ENCODE measurements at regions not wholly inside any gene's neighbourhood (a gene's known extent, or its start where the extent isn't known, plus 50 kb on each side); places are given as distances from the start of the nearest gene placed in this dataset.

DNA sequence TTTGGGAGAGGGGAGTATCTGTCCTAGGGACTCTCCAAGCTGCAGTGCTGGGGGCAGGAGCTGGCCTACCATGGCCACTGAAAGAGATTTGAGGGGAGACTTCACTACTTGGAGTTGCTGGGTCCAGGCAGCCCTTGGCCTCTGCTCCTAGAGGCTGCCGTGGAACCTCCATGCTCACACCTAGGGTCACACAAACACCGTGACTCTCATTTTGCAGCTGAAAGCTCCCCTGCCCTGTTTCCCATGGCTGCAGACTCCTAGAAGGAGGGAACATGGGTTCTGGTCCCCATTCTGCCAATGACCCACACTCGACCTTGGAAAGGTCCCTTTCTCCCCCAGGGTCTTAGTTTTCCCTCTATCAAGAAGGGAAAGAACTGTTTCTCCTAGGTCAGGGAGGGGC lies 147.1 kb upstream of the PPP1R26 start:
- Histone ChIP-seq H3K4me1 (no peaks in the 10 kb centered on the region), H3K27ac (no peak overlapping the region), H3K27me3 (no peaks in the 10 kb centered on the region), H3K36me3 (no peaks in the 10 kb centered on the region), H3K9me3 (peaks cover 0 to 11% (median 0%) of the 10 kb centered on the region in 4 donors), H3K4me3 (no peak overlapping the region)
- TF ChIP-seq, protein P1, sequence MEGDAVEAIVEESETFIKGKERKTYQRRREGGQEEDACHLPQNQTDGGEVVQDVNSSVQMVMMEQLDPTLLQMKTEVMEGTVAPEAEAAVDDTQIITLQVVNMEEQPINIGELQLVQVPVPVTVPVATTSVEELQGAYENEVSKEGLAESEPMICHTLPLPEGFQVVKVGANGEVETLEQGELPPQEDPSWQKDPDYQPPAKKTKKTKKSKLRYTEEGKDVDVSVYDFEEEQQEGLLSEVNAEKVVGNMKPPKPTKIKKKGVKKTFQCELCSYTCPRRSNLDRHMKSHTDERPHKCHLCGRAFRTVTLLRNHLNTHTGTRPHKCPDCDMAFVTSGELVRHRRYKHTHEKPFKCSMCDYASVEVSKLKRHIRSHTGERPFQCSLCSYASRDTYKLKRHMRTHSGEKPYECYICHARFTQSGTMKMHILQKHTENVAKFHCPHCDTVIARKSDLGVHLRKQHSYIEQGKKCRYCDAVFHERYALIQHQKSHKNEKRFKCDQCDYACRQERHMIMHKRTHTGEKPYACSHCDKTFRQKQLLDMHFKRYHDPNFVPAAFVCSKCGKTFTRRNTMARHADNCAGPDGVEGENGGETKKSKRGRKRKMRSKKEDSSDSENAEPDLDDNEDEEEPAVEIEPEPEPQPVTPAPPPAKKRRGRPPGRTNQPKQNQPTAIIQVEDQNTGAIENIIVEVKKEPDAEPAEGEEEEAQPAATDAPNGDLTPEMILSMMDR (IDR thresholded peaks at IDR 0.05), result no peak
- TF ChIP-seq POLR2A (IDR thresholded peaks at IDR 0.05), result no peak
- no peak for TF ChIP-seq EP300 (IDR thresholded peaks at IDR 0.05)
- whole genome bisulfite sequencing, 2 donors, result 63 to 65% methylated on average over 3 of the region's 3 CpGs
- no peak for DNase-seq (ENCODE audit: low spot score in 2 of 2)

DNA sequence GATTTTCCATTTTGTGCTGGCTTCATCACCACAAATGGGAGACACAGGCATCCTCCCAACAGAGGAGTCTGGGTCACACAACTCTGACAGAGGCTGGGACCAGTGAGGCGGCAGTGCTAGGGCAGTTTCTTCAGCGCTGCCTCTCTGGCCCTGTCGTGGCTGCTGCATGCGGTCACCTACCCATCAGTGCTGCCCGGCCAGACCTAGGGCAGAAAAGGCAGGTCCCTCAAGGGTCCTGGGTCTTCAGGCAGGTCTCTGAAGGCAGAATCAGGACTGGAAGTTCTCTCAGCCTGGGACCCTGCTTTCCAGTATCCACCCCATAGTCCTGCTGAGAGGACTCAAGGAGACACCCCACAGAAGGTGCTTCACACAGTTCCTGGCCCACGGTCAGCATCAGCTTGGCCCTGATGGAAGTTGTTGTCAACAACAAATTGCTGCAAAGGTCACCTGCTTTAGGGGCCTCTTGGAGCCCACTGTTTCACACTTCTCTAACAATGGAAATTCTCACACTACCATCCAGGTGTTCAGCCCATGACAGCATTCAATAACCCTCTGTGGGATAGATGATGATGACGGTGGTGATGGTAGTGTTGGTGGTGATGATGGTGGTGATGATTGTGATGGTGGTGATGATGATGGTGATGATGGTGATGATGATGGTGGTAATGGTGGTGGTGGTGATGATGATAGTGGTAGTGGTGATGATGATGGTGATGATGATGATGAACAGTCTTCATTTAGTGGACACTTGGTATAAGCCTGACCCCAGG lies 146.4 kb upstream of the PPP1R26 start:
- H3K36me3 ChIP-seq, result no peaks in the 10 kb centered on the region
- H3K27ac ChIP-seq, result no peak overlapping the region
- H3K27me3 ChIP-seq, result no peaks in the 10 kb centered on the region
- DNase-seq (ENCODE audit: low spot score in 2 of 2), result no peak
- 95% methylated on average over 3 to 5 of the region's 7 CpGs for WGBS, 2 donors
- peaks cover 0 to 4% (median 0%) of the 10 kb centered on the region in 4 donors for H3K9me3 ChIP-seq
- TF ChIP-seq, protein P1 (IDR thresholded peaks at IDR 0.05), result no peak
- no peak for TF ChIP-seq EP300 (IDR thresholded peaks at IDR 0.05)
- no peak for TF ChIP-seq POLR2A (IDR thresholded peaks at IDR 0.05)
- no peaks in the 10 kb centered on the region for H3K4me1 ChIP-seq
- H3K4me3 ChIP-seq, result no peak overlapping the region

DNA sequence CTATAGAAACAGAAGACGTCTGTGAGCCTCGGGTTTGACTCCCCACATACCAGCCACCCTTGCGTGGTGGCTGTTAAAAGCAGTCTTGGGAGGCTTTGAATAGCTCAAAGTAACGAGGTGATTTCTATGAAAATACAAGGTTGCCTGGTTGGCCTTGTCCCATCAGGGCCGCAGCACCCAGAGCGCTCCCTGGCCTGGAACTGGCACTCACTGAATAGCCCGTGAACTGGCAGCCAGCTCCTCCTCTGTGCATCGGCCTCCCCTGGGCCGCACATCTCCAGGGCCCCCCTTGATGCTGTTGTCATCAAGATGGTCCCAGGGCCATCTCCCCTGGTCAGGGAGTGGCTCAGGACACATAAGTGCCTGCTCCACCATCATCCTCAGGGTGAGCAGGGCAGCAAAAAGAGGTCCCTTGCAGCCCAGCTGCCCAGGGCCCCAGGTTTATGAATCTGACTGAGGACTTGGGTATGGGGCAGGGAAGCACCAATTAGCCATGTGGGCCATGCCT lies 144.6 kb upstream of the PPP1R26 start:
- TF ChIP-seq EP300 (IDR thresholded peaks at IDR 0.05), result no peak
- no peak overlapping the region for H3K4me3 ChIP-seq
- no peaks in the 10 kb centered on the region for H3K9me3 ChIP-seq
- DNase-seq (ENCODE audit: low spot score in 2 of 2), result no peak
- 83 to 93% methylated on average over 9 of the region's 9 CpGs for WGBS, 2 donors
- peaks cover 0 to 5% (median 0%) of the 10 kb centered on the region in 4 donors for H3K4me1 ChIP-seq
- H3K27ac ChIP-seq, result no peak overlapping the region
- no peaks in the 10 kb centered on the region for H3K27me3 ChIP-seq
- H3K36me3 ChIP-seq, result no peaks in the 10 kb centered on the region

DNA sequence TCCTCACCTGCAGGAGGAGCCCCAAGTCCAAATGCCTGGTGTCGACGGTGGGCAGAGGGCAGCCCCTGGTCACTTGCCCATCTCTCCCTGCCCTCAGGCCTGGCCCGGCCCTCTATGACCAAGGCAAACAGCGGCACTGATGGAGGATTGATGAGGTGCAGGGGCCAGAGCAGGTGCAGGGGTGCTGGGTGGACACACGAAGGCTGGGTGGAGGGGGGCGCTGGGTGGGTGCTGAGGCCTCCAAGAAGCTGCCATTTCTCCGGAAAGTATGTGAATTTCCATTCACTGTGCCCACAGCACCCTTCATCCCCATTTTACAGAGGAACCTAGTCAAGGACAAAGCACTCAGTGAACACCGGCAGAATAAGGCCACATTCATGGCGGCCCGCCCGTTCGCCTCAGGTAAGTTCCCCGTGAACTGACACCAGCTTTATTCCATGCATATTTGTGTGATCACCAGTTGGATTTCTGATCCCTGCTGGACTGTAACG lies 143.8 kb upstream of the PPP1R26 start:
- TF ChIP-seq, protein P1 (IDR thresholded peaks at IDR 0.05), result no peak
- TF ChIP-seq EP300 (IDR thresholded peaks at IDR 0.05) (no peak), POLR2A (IDR thresholded peaks at IDR 0.05) (no peak)
- WGBS, 2 donors, result 92% methylated on average over 9 to 12 of the region's 14 CpGs
- DNase-seq (ENCODE audit: low spot score in 2 of 2), result no peak
- Histone ChIP-seq H3K27ac (no peak overlapping the region), H3K4me3 (no peak overlapping the region), H3K27me3 (no peaks in the 10 kb centered on the region), H3K9me3 (no peaks in the 10 kb centered on the region), H3K36me3 (no peaks in the 10 kb centered on the region), H3K4me1 (peaks cover 0 to 13% (median 0%) of the 10 kb centered on the region in 4 donors)

DNA sequence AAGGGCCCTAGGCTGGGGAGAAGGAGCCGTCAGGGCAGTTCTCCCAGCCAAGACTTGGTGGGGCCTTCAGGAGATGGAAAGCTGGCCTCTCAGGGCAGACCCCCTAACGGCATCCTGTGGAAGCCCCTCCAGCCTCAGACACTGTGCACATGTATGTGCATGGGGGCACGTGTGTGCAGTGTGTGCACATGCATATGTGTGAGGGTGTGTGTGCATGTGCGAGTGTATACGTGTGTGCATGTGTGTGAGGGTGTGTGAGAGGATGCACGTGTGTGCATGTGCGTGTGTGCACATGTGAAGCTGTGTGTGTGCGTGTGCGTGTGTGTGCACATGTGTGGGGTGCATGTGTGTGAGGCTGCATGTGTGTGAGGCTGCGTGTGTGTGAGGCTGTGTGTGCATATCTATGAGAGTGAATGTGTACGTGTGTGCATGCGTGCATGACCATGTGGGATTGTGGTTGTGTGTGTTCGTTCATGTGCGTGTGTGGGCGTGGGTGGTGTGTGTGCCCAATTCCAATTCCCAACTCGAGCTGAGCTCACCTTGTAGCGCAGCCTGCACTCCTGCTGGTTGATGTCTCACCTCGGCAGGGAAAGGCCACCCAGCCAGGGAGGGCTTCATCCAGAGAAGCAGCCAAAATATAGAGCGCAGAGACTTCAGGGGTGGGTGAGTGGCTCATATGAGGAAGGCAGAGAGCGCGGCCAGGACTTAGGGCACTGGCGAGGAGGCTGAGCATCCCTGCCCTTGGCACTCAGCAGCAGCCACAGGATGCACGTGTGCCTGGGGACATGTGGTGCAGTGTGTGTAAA lies 142.7 kb upstream of the PPP1R26 start:
- Histone ChIP-seq H3K36me3 (no peaks in the 10 kb centered on the region), H3K4me1 (peaks cover 0 to 21% (median 0%) of the 10 kb centered on the region in 4 donors), H3K27me3 (no peaks in the 10 kb centered on the region), H3K27ac (no peak overlapping the region), H3K9me3 (no peaks in the 10 kb centered on the region), H3K4me3 (no peak overlapping the region)
- WGBS, 2 donors, result 80 to 87% methylated on average over 23 of the region's 23 CpGs
- DNase-seq (ENCODE audit: low spot score in 2 of 2), result no peak
- TF ChIP-seq POLR2A (IDR thresholded peaks at IDR 0.05) (no peak), EP300 (IDR thresholded peaks at IDR 0.05) (no peak)
- TF ChIP-seq, protein P1 (IDR thresholded peaks at IDR 0.05), result no peak
